Glutamatergic neuron (in vitro differentiated cells): ENCODE measurements at regions not wholly inside any gene's neighbourhood (a gene's known extent, or its start where the extent isn't known, plus 50 kb on each side); places are given as distances from the start of the nearest gene placed in this dataset.

Experiments
- DNase-seq: peaks from one replicate; pipeline ENCODE4 v3.0.0; 2022
- H3K27ac Mint-ChIP-seq: one replicate; pipeline ENCODE4 v1.8.0; 2020; ENCODE audit warnings: mild to moderate bottlenecking, mixed read lengths, inconsistent platforms; ENCODE audit not compliant: unreplicated experiment
- H3K27me3 Mint-ChIP-seq: one replicate; pipeline ENCODE4 v1.8.0; 2020; ENCODE audit warnings: mild to moderate bottlenecking, moderate library complexity, mixed read lengths, inconsistent platforms; ENCODE audit not compliant: unreplicated experiment
- H3K36me3 Mint-ChIP-seq: one replicate; pipeline ENCODE4 v1.8.0; 2020; ENCODE audit warnings: mild to moderate bottlenecking, mixed read lengths, inconsistent platforms; ENCODE audit not compliant: unreplicated experiment
- H3K4me1 Mint-ChIP-seq: one replicate; pipeline ENCODE4 v1.8.0; 2020; ENCODE audit warnings: mild to moderate bottlenecking, low read depth, mixed read lengths, inconsistent platforms; ENCODE audit not compliant: unreplicated experiment
- H3K4me3 Mint-ChIP-seq: one replicate; pipeline ENCODE4 v1.8.0; 2020; ENCODE audit warnings: mild to moderate bottlenecking, mixed read lengths, inconsistent platforms; ENCODE audit not compliant: unreplicated experiment
- H3K9me3 Mint-ChIP-seq: one replicate; pipeline ENCODE4 v1.8.0; 2020; ENCODE audit warnings: mild to moderate bottlenecking, moderate library complexity, mixed read lengths, inconsistent platforms; ENCODE audit not compliant: unreplicated experiment
- TF ChIP-seq, protein P1 (sequence below): fragments of 200-600 bp; sonication (generic); IDR thresholded peaks from one replicate; pipeline ENCODE4 v1.5.0; 2021; ENCODE audit not compliant: partially characterized antibody, unreplicated experiment

DNA sequence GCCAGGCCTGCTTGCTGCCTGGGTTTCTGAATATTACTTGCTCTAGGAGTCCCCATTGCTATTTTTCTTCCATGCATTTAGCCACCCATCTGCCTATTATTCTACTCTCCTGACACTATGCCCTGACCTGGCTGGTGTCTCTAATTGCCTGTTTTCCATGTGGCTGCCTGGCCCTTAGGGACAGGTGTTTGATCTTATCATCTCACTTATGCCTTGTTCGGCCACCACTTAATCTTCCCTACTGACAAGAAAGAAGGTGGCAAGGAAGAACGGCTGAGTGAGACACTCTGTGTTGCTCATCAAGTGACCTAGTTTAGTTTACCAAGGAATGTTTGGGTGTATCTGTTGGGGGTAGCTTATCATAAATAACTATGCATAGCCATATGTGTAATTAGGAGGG lies 50.4 kb upstream of the RAPH1 start:
- TF ChIP-seq, protein P1, sequence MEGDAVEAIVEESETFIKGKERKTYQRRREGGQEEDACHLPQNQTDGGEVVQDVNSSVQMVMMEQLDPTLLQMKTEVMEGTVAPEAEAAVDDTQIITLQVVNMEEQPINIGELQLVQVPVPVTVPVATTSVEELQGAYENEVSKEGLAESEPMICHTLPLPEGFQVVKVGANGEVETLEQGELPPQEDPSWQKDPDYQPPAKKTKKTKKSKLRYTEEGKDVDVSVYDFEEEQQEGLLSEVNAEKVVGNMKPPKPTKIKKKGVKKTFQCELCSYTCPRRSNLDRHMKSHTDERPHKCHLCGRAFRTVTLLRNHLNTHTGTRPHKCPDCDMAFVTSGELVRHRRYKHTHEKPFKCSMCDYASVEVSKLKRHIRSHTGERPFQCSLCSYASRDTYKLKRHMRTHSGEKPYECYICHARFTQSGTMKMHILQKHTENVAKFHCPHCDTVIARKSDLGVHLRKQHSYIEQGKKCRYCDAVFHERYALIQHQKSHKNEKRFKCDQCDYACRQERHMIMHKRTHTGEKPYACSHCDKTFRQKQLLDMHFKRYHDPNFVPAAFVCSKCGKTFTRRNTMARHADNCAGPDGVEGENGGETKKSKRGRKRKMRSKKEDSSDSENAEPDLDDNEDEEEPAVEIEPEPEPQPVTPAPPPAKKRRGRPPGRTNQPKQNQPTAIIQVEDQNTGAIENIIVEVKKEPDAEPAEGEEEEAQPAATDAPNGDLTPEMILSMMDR = no peak
- peaks cover 19% of the 10 kb centered on the region for H3K4me1 Mint-ChIP-seq
- no peaks in the 10 kb centered on the region for H3K27me3 Mint-ChIP-seq
- peak; percentile 25 for DNase-seq
- H3K4me3 Mint-ChIP-seq = peak overlapping the region; percentile 14
- peak overlapping the region; percentile 73 for H3K27ac Mint-ChIP-seq
- H3K36me3 Mint-ChIP-seq = no peaks in the 10 kb centered on the region
- H3K9me3 Mint-ChIP-seq = peaks cover 3% of the 10 kb centered on the region

DNA sequence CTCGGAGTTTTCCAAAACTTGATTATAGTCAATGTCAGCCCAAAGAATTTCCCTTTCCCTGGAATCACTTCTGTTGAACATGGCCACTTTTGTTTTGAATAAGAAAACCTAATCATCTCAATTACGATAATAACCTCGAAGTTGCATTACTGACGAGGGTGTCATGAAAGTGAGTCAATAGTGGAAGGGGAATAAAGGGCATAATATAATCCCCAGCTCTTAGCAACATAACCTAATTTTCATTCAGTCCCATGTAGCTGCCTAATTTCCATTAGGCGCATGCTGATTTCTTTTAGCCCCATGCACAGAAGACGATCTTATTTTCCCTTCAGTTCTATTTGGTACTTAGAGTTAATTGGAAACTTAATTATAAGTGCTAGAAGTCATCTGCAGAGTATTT lies 51.1 kb upstream of the RAPH1 start:
- Mint-ChIP-seq H3K4me1 (peaks cover 19% of the 10 kb centered on the region), H3K27me3 (no peaks in the 10 kb centered on the region), H3K4me3 (peak overlapping the region; percentile 51), H3K9me3 (peaks cover 3% of the 10 kb centered on the region), H3K27ac (no peak overlapping the region), H3K36me3 (no peaks in the 10 kb centered on the region)
- no peak for DNase-seq
- TF ChIP-seq, protein P1 = no peak

DNA sequence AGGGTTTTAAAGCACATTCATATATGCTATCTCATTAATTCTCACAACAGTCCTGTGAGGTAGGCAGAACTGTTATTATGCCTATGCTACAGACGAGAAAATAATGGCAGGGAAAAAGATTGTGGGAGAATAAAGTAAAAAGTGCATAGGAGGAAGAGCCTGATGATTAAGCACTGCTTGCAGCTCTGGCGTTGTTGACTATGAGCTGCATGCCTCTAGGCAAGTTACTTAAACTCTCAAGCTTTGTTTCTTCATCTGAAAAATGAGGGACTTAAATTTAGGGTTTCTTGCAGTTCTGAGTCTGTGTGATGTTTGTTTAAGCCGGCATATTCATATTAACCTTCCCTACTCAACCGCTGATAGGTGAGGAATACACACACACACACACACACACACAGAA lies 51.6 kb upstream of the RAPH1 start:
- TF ChIP-seq, protein P1 = no peak
- Mint-ChIP-seq H3K4me1 (peaks cover 19% of the 10 kb centered on the region), H3K27me3 (no peaks in the 10 kb centered on the region), H3K4me3 (no peak overlapping the region), H3K36me3 (no peaks in the 10 kb centered on the region), H3K9me3 (peaks cover 3% of the 10 kb centered on the region), H3K27ac (peak overlapping the region; percentile 46)
- DNase-seq = no peak

DNA sequence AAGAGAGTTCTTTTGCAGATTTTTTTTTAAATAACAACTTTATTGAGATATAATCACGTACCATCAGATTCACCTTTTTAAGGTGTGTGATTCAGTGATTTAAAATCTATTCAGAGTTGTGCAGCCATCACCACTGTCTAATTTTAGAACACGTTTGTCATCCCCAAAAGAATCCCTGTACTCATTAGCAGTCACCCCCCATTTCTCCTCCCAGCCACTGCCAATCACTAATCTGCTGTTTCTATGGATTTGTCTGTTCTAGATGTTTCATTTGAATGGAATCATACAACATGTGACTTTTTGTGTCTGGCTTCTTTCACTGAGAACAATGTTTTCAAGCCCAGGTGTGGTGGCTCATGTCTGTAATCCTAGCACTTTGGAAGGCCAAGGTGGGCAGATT lies 55.4 kb upstream of the RAPH1 start:
- Mint-ChIP-seq H3K27ac (no peak overlapping the region), H3K4me3 (no peak overlapping the region), H3K4me1 (peaks cover 14% of the 10 kb centered on the region), H3K36me3 (no peaks in the 10 kb centered on the region), H3K27me3 (no peaks in the 10 kb centered on the region), H3K9me3 (peaks cover 3% of the 10 kb centered on the region)
- no peak for DNase-seq
- TF ChIP-seq, protein P1 = no peak

DNA sequence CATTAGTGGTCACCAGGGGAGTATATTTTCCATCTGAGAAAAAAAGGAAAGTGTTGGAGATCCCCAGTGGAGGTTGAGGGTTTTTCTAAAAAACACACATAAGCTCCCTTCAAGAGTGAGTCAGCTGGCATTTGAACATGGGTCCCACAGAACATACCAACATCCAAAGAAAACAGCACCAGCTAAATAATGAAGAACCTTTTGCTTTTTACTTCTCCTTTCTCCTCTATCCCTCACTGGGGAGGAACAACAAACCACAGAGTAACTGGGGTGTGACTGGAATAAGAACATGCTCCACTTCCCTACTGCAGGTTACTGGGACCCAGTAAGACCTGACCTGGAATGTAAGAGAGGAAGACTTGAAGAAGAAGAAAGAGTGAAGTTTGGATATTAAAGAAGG lies 56.5 kb upstream of the RAPH1 start:
- no peaks in the 10 kb centered on the region for H3K27me3 Mint-ChIP-seq
- DNase-seq = no peak
- H3K27ac Mint-ChIP-seq = no peak overlapping the region
- H3K4me3 Mint-ChIP-seq = no peak overlapping the region
- H3K4me1 Mint-ChIP-seq = peaks cover 4% of the 10 kb centered on the region
- TF ChIP-seq, protein P1 = no peak
- H3K9me3 Mint-ChIP-seq = peaks cover 4% of the 10 kb centered on the region
- H3K36me3 Mint-ChIP-seq = no peaks in the 10 kb centered on the region
